Testis (tissue), 2 donors: ENCODE measurements at regions not wholly inside any gene's neighbourhood (a gene's known extent, or its start where the extent isn't known, plus 50 kb on each side); places are given as distances from the start of the nearest gene placed in this dataset.

Source experiments
- DNase-seq: peaks from one replicate; pipeline ENCODE4 v3.0.0-alpha.2; 2019
- H3K27ac ChIP-seq, 2 donors: fragments of 200-600 bp; sonication (generic); one replicate each; pipeline ENCODE4 v1.5.1; 2019
- H3K27me3 ChIP-seq: fragments of 200-600 bp; sonication (generic); one replicate; pipeline ENCODE4 v1.5.1; 2019
- H3K36me3 ChIP-seq: fragments of 200-600 bp; sonication (generic); one replicate; pipeline ENCODE4 v1.5.1; 2017; ENCODE audit warnings: low read depth; ENCODE audit errors: missing control alignments
- H3K4me1 ChIP-seq: fragments of 200-600 bp; sonication (generic); one replicate; pipeline ENCODE4 v1.5.1; 2019
- H3K4me3 ChIP-seq, 2 donors: fragments of 200-600 bp; sonication (generic); one replicate each; pipeline ENCODE4 v1.5.1; 2017 to 2019
- H3K9me3 ChIP-seq: fragments of 200-600 bp; sonication (generic); one replicate; pipeline ENCODE4 v1.5.1; 2017
- POLR2A ChIP-seq: fragments of 450-650 bp; IDR thresholded peaks from one replicate; pipeline ENCODE4 v1.6.1; 2017; ENCODE audit warnings: antibody characterized with exemption, mild to moderate bottlenecking, moderate library complexity
- WGBS, 2 donors: methylation state at CpG; one replicate each; pipeline ENCODE4 v1.1.5; 2018; 5-methylcytosine and 5-hydroxymethylcytosine counted together
- intact Hi-C: fragments of 100-400 bp; cut with DNase I; formaldehyde crosslinking; loops from one replicate; pipeline ENCODE4 v1.15.1; 2023; ENCODE audit warnings: low total_unique reads
- TF ChIP-seq, protein P1 (sequence below), 3 experiments: fragments of 450-650 bp in 2 of 3; fragments of 200-600 bp in 1 of 3; sonication (generic) in 1 of 3; IDR thresholded peaks; one replicate each; pipeline ENCODE4 v1.5.1; 2016 to 2019; ENCODE audit warnings: antibody characterized with exemption in 3 of 3, mild to moderate bottlenecking in 2 of 3, moderate library complexity in 1 of 3

DNA sequence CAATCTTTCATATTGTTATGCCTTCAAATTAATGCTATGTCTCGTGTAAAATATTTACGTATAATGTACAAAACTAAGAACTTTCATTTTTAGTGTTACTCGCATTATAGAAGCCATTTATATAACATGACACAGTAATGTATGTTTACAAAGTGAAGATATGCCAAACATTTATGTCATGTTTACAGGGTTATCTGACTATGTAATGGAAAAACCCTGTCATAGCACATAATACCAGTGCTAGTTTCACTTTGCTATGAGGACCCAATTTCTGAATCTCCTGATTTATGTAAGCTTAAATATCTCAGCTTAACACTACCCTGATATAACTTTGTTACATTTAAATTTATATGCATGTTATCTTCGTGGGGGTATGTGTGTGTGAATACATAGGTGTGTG lies 233.1 kb downstream of the FAT4 start:
- H3K36me3 ChIP-seq = no peaks in the 10 kb centered on the region
- H3K9me3 ChIP-seq = no peaks in the 10 kb centered on the region
- DNase-seq = no peak
- H3K27ac ChIP-seq = no peak overlapping the region
- WGBS, 2 donors = 85 to 93% methylated on average over 4 of the region's 4 CpGs
- intact Hi-C loops = no loop called here
- H3K4me1 ChIP-seq = no peaks in the 10 kb centered on the region
- no peaks in the 10 kb centered on the region for H3K27me3 ChIP-seq
- H3K4me3 ChIP-seq = no peak overlapping the region
- TF ChIP-seq, protein P1, sequence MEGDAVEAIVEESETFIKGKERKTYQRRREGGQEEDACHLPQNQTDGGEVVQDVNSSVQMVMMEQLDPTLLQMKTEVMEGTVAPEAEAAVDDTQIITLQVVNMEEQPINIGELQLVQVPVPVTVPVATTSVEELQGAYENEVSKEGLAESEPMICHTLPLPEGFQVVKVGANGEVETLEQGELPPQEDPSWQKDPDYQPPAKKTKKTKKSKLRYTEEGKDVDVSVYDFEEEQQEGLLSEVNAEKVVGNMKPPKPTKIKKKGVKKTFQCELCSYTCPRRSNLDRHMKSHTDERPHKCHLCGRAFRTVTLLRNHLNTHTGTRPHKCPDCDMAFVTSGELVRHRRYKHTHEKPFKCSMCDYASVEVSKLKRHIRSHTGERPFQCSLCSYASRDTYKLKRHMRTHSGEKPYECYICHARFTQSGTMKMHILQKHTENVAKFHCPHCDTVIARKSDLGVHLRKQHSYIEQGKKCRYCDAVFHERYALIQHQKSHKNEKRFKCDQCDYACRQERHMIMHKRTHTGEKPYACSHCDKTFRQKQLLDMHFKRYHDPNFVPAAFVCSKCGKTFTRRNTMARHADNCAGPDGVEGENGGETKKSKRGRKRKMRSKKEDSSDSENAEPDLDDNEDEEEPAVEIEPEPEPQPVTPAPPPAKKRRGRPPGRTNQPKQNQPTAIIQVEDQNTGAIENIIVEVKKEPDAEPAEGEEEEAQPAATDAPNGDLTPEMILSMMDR (IDR thresholded peaks at IDR 0.05) = no peak
- no peak for TF ChIP-seq POLR2A

GRCh38 chr4:125550769-125551168 lies 236.0 kb downstream of the FAT4 start:
- no peaks in the 10 kb centered on the region for H3K9me3 ChIP-seq
- DNase-seq = no peak
- no peaks in the 10 kb centered on the region for H3K4me1 ChIP-seq
- intact Hi-C loops = no loop called here
- no peak overlapping the region for H3K27ac ChIP-seq
- no peak for TF ChIP-seq POLR2A
- TF ChIP-seq, protein P1 (IDR thresholded peaks at IDR 0.05) = no peak
- no peaks in the 10 kb centered on the region for H3K27me3 ChIP-seq
- 68 to 78% methylated on average over 5 of the region's 5 CpGs for WGBS, 2 donors
- no peak overlapping the region for H3K4me3 ChIP-seq
- no peaks in the 10 kb centered on the region for H3K36me3 ChIP-seq

DNA sequence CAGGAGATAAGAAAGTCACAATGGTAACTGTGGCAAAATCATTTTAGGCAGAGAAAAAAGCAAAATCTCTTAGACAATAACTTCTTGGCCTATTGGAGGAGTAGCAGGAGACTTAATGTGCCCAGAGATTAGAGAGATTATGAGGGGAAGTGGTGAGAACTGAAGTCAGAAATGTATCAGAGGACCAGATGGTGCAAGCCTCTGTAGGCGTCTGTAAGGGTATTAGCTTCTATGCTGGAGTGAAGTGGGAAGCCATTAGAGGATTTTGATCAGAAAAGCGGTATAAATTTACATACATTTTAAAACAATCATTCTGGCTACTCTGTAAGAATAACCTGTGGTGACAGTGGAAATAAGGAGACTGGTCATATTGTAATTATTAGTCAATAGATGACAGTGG lies 236.7 kb downstream of the FAT4 start:
- no peak for TF ChIP-seq POLR2A
- TF ChIP-seq, protein P1 (IDR thresholded peaks at IDR 0.05) = no peak
- DNase-seq = no peak
- H3K4me3 ChIP-seq = no peak overlapping the region
- no peaks in the 10 kb centered on the region for H3K36me3 ChIP-seq
- 75 to 76% methylated on average over 2 of the region's 2 CpGs for WGBS, 2 donors
- no peaks in the 10 kb centered on the region for H3K27me3 ChIP-seq
- H3K4me1 ChIP-seq = no peaks in the 10 kb centered on the region
- intact Hi-C loops = no loop called here
- H3K27ac ChIP-seq = no peak overlapping the region
- no peaks in the 10 kb centered on the region for H3K9me3 ChIP-seq

- no peak for TF ChIP-seq POLR2A
- TF ChIP-seq, protein P1 (IDR thresholded peaks at IDR 0.05) = no peak
- 88 to 90% methylated on average over 1 of the region's 1 CpG for WGBS, 2 donors
- H3K4me1 ChIP-seq = no peaks in the 10 kb centered on the region
- H3K4me3 ChIP-seq = no peak overlapping the region
- no peaks in the 10 kb centered on the region for H3K36me3 ChIP-seq
- no peak for DNase-seq
- no peaks in the 10 kb centered on the region for H3K27me3 ChIP-seq
- no peak overlapping the region for H3K27ac ChIP-seq
- intact Hi-C loops = no loop called here
- H3K9me3 ChIP-seq = no peaks in the 10 kb centered on the region
These were observed 237.2 kb downstream of the FAT4 start for GRCh38 chr4:125551967-125552366.

GRCh38 chr4:125572601-125573000 lies 257.8 kb downstream of the FAT4 start:
- Histone ChIP-seq H3K27me3 (no peaks in the 10 kb centered on the region), H3K27ac (no peak overlapping the region), H3K4me1 (no peaks in the 10 kb centered on the region), H3K4me3 (no peak overlapping the region), H3K36me3 (no peaks in the 10 kb centered on the region), H3K9me3 (no peaks in the 10 kb centered on the region)
- intact Hi-C loops = no loop called here
- 93 to 94% methylated on average over 3 of the region's 3 CpGs for WGBS, 2 donors
- DNase-seq = no peak
- TF ChIP-seq POLR2A = no peak
- TF ChIP-seq, protein P1 (IDR thresholded peaks at IDR 0.05) = no peak
